ENCODE measurements at regions not wholly inside any gene's neighbourhood (a gene's known extent, or its start where the extent isn't known, plus 50 kb on each side); places are given as distances from the start of the nearest gene placed in this dataset.

DNA sequence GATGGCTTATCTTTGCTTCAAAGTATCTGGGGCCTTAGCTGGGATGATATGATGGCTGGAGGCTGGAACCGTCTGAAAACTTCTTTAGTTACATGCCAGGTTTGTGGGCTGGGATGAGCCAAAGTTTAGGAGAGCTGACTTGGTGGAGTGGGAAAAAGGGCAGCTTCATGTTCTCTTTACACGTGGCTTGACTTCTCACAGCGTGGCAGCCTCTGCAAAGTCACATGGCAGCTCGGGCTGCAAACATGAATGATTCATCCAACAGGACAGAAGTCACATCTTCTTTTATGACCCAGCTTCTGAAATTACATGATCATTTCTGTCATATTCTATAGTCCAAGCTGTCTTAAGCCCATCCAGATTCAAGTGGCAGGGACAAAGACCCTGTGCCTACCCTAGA is 176.0 kb downstream of the OLFM4 start:
- Histone ChIP-seq H3K27me3 (peaks cover 12 to 51% (median 27%) of the 10 kb centered on the region in 9 donors), H3K4me3 (no peak overlapping the region), H3K4me1 (peaks cover 0 to 8% (median 0%) of the 10 kb centered on the region in 12 donors), H3K9me3 (no peaks in the 10 kb centered on the region), H3K36me3 (no peaks in the 10 kb centered on the region), H3K27ac (no peak overlapping the region)
- TF ChIP-seq POLR2A (IDR thresholded peaks at IDR 0.05) (no peak), CTCF (IDR thresholded peaks at IDR 0.05) (no peak)
- ATAC-seq = no peak
- intact Hi-C loops (cut with DNase I) = no loop called here
- no peak for DNase-seq
- WGBS, 4 donors = 57 to 73% (median 63%) methylated on average over 4 of the region's 4 CpGs

DNA sequence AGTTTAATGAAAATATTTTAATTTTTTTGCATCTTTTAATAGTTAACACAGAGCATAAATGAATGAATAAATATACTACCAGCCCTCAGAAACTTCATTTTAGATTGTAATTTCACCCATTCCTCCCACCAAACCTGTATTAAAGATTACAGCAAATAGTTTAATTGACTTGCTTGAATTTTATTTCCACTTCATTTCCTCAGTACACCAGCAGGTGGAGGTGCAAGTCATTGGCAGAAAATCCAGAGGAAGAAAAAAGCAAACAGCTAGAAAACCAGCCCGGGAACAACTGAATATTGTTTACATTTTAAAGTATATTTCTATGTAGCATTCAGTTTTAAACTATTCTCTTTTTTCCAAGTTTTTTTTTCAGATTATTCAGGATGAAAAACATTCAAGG is 177.8 kb downstream of the OLFM4 start:
- 0 to 20% (median 10%) methylated on average over 1 of the region's 1 CpG for WGBS, 4 donors
- no peak for ATAC-seq
- Histone ChIP-seq H3K4me1 (peaks cover 0 to 4% (median 0%) of the 10 kb centered on the region in 12 donors), H3K9me3 (no peaks in the 10 kb centered on the region), H3K4me3 (no peak overlapping the region), H3K27ac (no peak overlapping the region), H3K27me3 (peaks cover 5 to 34% (median 10%) of the 10 kb centered on the region in 9 donors), H3K36me3 (no peaks in the 10 kb centered on the region)
- DNase-seq = no peak
- TF ChIP-seq CTCF (IDR thresholded peaks at IDR 0.05) (peak in 5 of 12 donors; percentile 11 to 39 (median 14)), POLR2A (IDR thresholded peaks at IDR 0.05) (no peak)
- intact Hi-C loops (cut with DNase I) = no loop called here

DNA sequence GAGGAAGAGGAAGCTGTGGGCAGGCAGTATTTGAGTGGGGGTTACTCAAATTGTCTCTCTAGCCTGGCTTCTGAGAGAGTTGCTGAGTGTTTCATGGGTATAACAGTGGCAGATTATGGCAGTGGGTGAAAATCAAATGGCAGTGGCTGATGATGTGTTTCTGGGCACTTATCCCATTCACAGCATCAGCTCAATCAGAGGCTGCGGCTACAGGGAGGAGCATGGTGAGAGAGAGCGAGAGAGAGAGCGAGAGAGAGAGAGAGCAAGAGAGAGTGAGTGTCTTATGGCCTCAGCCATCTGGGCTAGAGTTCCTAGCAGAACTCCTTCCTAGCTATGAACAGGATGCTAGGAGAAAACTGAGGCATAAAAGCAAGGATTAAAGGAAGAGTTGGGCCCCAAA is 178.9 kb downstream of the OLFM4 start:
- no peak for ATAC-seq
- no peak for DNase-seq
- no peaks in the 10 kb centered on the region for H3K4me1 ChIP-seq
- TF ChIP-seq CTCF (IDR thresholded peaks at IDR 0.05) = no peak
- TF ChIP-seq POLR2A (IDR thresholded peaks at IDR 0.05) = no peak
- no peaks in the 10 kb centered on the region for H3K9me3 ChIP-seq
- no peak overlapping the region for H3K27ac ChIP-seq
- intact Hi-C loops (cut with DNase I) = no loop called here
- H3K4me3 ChIP-seq = no peak overlapping the region
- WGBS, 4 donors = 67 to 80% (median 74%) methylated on average over 3 of the region's 3 CpGs
- H3K27me3 ChIP-seq = peaks cover 0 to 27% (median 0%) of the 10 kb centered on the region in 9 donors
- no peaks in the 10 kb centered on the region for H3K36me3 ChIP-seq

DNA sequence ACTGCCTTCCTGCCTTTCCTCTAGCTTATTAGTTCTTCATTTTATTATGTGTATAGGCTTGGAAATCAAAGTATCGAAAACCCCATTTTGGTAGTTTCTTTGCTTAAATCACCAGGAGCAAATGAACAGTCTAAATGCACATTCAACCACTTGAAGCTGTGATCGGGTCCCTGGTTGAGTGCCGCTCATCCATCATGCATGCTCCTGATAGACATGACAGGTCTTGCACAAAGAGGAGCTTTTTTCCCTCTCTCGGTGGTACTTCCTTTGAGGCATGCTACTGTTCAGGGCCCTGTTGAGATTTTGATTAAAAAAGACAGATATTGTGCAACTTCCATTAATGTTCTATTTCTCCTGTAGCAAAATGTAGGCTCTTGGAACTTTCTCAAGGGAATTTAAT is 185.8 kb downstream of the OLFM4 start:
- 43 to 67% (median 49%) methylated on average over 4 of the region's 4 CpGs for WGBS, 4 donors
- TF ChIP-seq POLR2A (IDR thresholded peaks at IDR 0.05) = no peak
- Histone ChIP-seq H3K4me1 (no peaks in the 10 kb centered on the region), H3K27me3 (peaks cover 0 to 4% (median 0%) of the 10 kb centered on the region in 9 donors), H3K9me3 (no peaks in the 10 kb centered on the region), H3K27ac (no peak overlapping the region), H3K4me3 (no peak overlapping the region), H3K36me3 (no peaks in the 10 kb centered on the region)
- DNase-seq (no peak), ATAC-seq (no peak)
- intact Hi-C loops (cut with DNase I) = no loop called here

DNA sequence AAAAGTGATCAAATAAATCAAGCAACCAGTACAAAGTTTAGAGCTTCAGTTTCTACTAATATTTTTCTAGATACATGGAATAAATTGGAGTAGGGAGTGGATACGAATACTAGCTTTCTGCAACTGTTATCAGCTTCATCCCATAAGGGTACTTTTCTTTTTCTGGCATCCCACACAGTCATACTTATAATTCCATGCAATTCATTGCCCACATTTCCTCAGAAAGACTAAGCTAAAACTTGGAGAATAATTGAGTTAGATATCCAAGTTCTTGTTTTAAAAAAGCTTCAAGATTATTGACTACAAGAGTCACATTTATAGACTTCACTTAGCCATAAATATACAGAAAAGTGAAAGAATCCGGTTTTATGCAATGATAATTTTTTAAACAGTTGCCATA is 186.9 kb downstream of the OLFM4 start:
- DNase-seq = no peak
- H3K27ac ChIP-seq = no peak overlapping the region
- H3K36me3 ChIP-seq = no peaks in the 10 kb centered on the region
- no peaks in the 10 kb centered on the region for H3K9me3 ChIP-seq
- WGBS, 4 donors = 47 to 54% (median 51%) methylated on average over 2 of the region's 2 CpGs
- no peak for ATAC-seq
- H3K4me3 ChIP-seq = no peak overlapping the region
- H3K27me3 ChIP-seq = peaks cover 0 to 4% (median 0%) of the 10 kb centered on the region in 9 donors
- intact Hi-C loops (cut with DNase I) = no loop called here
- TF ChIP-seq POLR2A (IDR thresholded peaks at IDR 0.05) (no peak), CTCF (IDR thresholded peaks at IDR 0.05) (no peak)
- no peaks in the 10 kb centered on the region for H3K4me1 ChIP-seq
